ENCODE measurements at regions not wholly inside any gene's neighbourhood (a gene's known extent, or its start where the extent isn't known, plus 50 kb on each side); places are given as distances from the start of the nearest gene placed in this dataset.
"Not testable (repeated sequence)": the region's sequence is repeated elsewhere in the genome, so short reads cannot be mapped to it uniquely, and the experiment has no call there.

- DNase-seq = no peak
These were observed 535.1 kb downstream of the KCNA4 start for GRCh38 chr11:29481738-29482137.

- DNase-seq = no peak
These were observed 535.8 kb downstream of the KCNA4 start for GRCh38 chr11:29480981-29481380.

GRCh38 chr11:29458252-29458651 is 558.6 kb downstream of the KCNA4 start:
- no peak for DNase-seq

GRCh38 chr11:29452146-29452545 is 564.7 kb downstream of the KCNA4 start:
- DNase-seq = no peak

GRCh38 chr11:29449281-29450074 is 567.4 kb downstream of the KCNA4 start:
- DNase-seq = no peak

- DNase-seq = no peak
These were observed 568.5 kb downstream of the KCNA4 start for GRCh38 chr11:29448246-29448877.

- DNase-seq = no peak
These were observed 569.0 kb downstream of the KCNA4 start for GRCh38 chr11:29447821-29448220.

GRCh38 chr11:29446132-29446531 is 570.7 kb downstream of the KCNA4 start:
- DNase-seq = no peak

GRCh38 chr11:29445191-29445590 is 571.6 kb downstream of the KCNA4 start:
- not testable (repeated sequence) for DNase-seq

- no peak for DNase-seq
These were observed 578.0 kb downstream of the KCNA4 start for GRCh38 chr11:29438815-29439214.

GRCh38 chr11:29435421-29435820 is 581.4 kb downstream of the KCNA4 start:
- no peak for DNase-seq

- no peak for DNase-seq
These were observed 584.0 kb downstream of the KCNA4 start for GRCh38 chr11:29432719-29433325.

- DNase-seq = no peak
These were observed 611.5 kb downstream of the KCNA4 start for GRCh38 chr11:29405305-29405704.

- no peak for DNase-seq
These were observed 621.2 kb downstream of the KCNA4 start for GRCh38 chr11:29395555-29396072.

GRCh38 chr11:29389793-29390192 is 627.0 kb downstream of the KCNA4 start:
- DNase-seq = no peak

- no peak for DNase-seq
These were observed 643.1 kb downstream of the KCNA4 start for GRCh38 chr11:29373725-29374124.

- no peak for DNase-seq
These were observed 648.7 kb downstream of the KCNA4 start for GRCh38 chr11:29368126-29368525.

- DNase-seq = no peak
These were observed 652.8 kb downstream of the KCNA4 start for GRCh38 chr11:29364006-29364405.

- DNase-seq = no peak
These were observed 655.5 kb downstream of the KCNA4 start for GRCh38 chr11:29361369-29361768.

- DNase-seq = no peak
These were observed 663.0 kb downstream of the KCNA4 start for GRCh38 chr11:29353833-29354232.

- no peak for DNase-seq
These were observed 664.5 kb downstream of the KCNA4 start for GRCh38 chr11:29352273-29352795.

GRCh38 chr11:29351301-29351873 is 665.4 kb downstream of the KCNA4 start:
- DNase-seq = no peak

All from GF-D8 (cell line).